ENCODE measurements at regions not wholly inside any gene's neighbourhood (a gene's known extent, or its start where the extent isn't known, plus 50 kb on each side); places are given as distances from the start of the nearest gene placed in this dataset.

DNA sequence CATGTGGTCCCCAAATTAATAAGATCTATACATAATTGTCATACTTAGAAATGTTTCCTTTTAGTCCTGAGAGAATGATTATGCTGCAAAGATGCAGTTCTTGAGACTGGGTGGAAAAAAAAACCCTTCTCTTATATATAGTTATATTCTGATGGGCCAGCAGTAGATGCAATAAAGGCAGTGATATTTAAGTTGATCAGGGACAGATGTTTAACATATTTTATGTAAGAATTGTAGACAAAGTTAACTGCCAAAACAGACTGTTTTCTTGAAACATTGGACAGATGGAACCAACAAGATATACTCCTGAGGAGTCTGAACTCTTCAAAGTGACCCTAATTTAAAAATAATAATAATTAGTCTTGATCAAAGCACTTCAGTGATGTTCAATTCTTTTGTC lies 172.0 kb upstream of the LRIG1 start:
- in situ Hi-C loops (cut with MboI; ENCODE audit: low sequenced_read_pairs), result no loop called here

DNA sequence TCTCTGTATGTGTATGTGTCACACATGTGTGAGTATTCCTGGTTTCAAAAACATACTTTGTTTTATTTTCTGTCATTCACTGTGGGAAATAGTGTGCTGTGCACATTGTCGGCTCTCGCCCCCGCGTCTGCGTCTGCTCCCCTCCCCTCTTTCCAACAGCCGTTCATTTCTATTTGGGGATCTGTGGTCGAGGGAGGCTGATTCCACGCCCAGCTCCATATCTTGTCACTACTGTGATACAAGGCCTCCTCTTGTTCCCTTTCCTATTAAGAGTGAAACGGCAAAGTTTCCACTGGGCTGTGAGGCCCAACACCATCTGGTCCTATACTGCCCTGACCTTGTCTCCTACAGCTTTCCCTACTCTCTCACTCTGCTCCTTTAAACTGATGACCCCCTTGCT lies 172.5 kb upstream of the LRIG1 start:
- in situ Hi-C loops (cut with MboI; ENCODE audit: low sequenced_read_pairs), result no loop called here

- in situ Hi-C loops (cut with MboI; ENCODE audit: low sequenced_read_pairs), result no loop called here
Measured at GRCh38 chr3:66675366-66675765, 174.5 kb upstream of the LRIG1 start.

- in situ Hi-C loops (cut with MboI; ENCODE audit: low sequenced_read_pairs), result no loop called here
Measured at GRCh38 chr3:66692042-66692765, 191.4 kb upstream of the LRIG1 start.

GRCh38 chr3:66692766-66693150 lies 191.9 kb upstream of the LRIG1 start:
- in situ Hi-C loops (cut with MboI; ENCODE audit: low sequenced_read_pairs), result no loop called here

- in situ Hi-C loops (cut with MboI; ENCODE audit: low sequenced_read_pairs), result no loop called here
Measured at GRCh38 chr3:66693461-66694031, 192.7 kb upstream of the LRIG1 start.

DNA sequence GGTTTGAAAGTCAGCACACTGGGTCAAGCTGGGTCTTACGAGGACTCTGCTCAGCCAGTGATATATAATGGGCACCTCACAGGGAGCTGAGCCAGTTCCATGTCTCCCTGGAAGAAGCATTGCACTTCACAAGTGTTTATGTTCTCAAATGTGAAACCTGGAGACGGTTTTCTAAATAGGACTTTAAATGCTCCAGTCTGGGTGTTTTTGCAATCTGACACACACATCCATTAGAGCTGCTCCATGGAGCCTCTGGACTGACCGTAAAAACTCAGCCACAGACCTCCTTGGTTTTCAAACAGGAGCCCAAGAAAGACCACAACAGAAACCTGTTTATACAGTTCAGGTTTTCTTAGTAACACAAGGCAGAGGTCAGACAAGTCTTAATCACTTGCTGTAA lies 201.3 kb upstream of the LRIG1 start:
- in situ Hi-C loops (cut with MboI; ENCODE audit: low sequenced_read_pairs), result no loop called here

- in situ Hi-C loops (cut with MboI; ENCODE audit: low sequenced_read_pairs), result no loop called here
Measured at GRCh38 chr3:66703501-66703900, 202.7 kb upstream of the LRIG1 start.

- in situ Hi-C loops (cut with MboI; ENCODE audit: low sequenced_read_pairs), result no loop called here
Measured at GRCh38 chr3:66705076-66705475, 204.3 kb upstream of the LRIG1 start.

- in situ Hi-C loops (cut with MboI; ENCODE audit: low sequenced_read_pairs), result no loop called here
Measured at GRCh38 chr3:66706890-66707289, 206.1 kb upstream of the LRIG1 start.

- in situ Hi-C loops (cut with MboI; ENCODE audit: low sequenced_read_pairs), result no loop called here
Measured at GRCh38 chr3:66709532-66709931, 208.7 kb upstream of the LRIG1 start.

DNA sequence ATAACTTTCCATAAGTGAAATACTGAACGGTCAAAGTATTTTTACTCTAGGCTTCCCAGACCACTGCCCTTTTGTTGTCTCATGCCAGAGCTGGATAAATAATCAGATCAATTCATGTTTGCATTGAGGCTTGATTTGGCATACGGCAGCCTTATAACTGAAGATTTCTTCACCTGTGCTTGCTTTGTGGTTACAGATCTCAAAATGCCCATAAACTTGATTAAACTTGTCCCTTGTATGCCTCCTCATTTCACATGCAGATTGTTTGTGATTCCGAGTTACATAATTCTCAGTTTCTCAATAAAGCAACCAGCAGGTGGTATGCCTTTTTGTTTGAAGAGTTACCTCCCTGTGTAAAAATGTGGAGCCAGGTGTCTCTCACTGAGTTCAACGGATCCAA lies 211.4 kb upstream of the LRIG1 start:
- in situ Hi-C loops (cut with MboI; ENCODE audit: low sequenced_read_pairs), result no loop called here

DNA sequence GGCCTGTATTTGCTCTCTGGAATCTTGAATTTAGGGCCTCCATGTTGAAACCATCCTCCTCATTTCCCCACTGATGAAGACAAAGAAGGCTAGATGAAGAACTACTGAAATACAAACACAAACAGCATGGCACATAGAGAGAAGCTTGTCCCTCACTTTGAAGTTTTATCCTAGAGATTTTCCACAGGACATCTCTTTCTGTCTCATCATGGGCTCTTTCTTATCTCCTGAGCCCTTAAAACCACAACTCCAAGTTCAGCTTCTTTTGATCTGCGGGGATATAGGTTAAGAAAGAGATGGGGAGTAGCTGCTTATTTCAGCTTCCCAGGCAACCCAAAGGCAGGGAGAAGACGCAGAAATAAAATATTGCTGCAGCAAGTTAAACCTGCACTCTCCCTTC lies 213.1 kb upstream of the LRIG1 start:
- in situ Hi-C loops (cut with MboI; ENCODE audit: low sequenced_read_pairs), result no loop called here

DNA sequence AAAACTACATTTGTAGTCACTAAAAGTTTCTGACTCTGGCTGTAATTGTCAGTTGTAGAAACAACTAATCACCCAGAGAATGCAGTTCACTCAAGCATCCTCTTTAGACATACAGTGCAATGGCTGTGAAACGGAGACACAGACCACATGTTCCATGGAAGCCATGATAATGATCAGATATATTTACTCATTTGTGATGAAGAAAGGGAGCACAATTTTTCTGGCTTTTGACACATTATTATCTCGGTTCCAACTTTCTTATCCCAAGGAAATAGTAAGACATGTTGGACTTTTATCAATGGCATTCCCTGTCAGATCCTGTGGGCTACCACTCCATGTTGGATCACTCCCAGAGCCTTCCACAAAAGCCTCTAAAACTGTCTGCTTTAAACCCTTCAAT lies 215.0 kb upstream of the LRIG1 start:
- in situ Hi-C loops (cut with MboI; ENCODE audit: low sequenced_read_pairs), result no loop called here

GRCh38 chr3:66717806-66718205 lies 217.0 kb upstream of the LRIG1 start:
- in situ Hi-C loops (cut with MboI; ENCODE audit: low sequenced_read_pairs), result no loop called here

- in situ Hi-C loops (cut with MboI; ENCODE audit: low sequenced_read_pairs), result no loop called here
Measured at GRCh38 chr3:66719796-66720356, 219.1 kb upstream of the LRIG1 start.

DNA sequence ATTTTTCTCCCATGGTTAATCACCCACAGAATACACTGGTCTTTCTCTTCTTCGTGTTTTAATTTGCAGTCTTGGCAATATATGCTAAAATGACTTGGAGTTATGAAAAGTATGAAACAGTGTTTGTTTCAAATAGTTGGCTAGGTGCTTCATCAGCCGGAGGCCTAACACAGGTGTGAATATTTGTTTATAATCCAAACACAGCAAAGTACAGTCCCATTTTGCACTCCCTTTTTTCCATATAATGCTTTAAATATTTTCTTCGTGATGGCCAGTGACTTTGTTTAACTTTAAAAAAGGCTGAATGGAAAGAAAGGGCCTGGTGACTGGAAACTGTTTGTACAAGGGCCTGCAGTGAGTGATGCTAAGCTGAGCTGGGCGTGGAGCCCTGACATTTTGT lies 219.7 kb upstream of the LRIG1 start:
- in situ Hi-C loops (cut with MboI; ENCODE audit: low sequenced_read_pairs), result no loop called here

DNA sequence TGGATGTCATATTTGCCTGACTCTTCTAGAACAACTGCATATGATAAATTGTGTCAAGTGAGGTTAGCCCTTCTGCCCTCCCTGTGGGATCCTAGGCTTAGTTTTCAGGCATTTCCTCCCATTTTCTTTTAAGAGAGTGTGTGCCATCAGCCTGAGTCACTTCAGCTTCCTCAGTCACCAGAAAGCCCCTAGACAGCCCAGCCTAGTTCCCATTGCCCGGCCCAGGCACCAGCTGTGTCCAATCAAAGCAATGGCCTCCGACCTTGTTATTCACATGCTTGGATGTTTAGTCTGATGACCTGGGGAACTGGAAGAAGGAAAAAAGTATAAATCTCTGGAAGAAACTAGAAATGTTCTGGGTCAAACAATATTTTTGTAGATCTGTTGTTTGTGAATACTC lies 221.9 kb upstream of the LRIG1 start:
- in situ Hi-C loops (cut with MboI; ENCODE audit: low sequenced_read_pairs), result no loop called here

DNA sequence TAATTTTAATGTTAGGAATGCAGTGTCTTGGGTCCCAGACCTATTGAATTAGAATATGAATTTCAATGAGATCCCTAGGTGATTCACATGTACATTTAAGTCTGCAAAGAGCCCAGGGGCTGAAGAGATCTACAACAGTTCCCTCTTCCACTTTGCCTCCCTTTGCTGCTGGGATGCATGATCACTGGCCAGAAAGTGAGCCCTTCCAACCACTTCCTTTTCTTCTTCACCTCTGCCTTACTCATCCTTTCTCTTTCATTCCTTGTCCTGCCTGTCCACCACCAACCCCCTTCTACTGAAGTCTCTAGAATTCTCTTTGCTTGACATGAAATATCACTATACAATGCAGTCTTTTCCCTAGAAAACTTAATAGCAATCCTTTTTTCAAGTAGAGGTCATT lies 222.4 kb upstream of the LRIG1 start:
- in situ Hi-C loops (cut with MboI; ENCODE audit: low sequenced_read_pairs), result no loop called here

DNA sequence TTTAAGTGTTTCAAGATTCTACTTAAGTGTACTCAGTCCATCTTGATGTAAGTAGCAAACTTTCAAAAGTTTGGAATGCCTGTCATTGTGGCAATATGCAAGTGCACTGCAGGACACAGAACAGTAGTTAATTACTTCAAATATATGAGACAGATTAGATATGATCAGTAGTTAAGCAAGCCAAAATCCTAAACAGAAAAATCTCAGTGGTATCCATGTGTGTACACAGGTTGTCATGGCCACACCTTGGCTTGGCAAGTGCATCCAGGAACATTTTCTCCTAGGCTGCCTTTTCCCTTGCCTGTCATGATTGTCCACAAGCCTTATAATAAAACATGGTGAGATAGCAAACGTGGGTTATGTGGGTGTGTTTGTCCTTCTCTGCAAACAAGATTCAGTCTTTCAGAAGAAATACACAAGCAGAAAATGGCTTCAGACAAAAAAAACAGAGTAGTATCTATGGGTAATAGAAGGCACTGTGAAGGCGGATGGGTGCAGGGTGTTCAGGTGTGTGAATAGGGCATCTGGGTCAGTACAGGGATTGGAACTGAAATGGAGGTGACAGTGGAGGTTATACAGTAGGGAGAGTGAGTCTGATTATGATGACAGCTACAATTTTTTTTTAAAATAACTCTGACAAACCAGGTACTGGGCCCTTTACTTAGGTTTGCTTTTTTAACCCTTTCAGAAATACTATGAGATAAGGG lies 229.0 kb upstream of the LRIG1 start:
- in situ Hi-C loops (cut with MboI; ENCODE audit: low sequenced_read_pairs), result no loop called here

DNA sequence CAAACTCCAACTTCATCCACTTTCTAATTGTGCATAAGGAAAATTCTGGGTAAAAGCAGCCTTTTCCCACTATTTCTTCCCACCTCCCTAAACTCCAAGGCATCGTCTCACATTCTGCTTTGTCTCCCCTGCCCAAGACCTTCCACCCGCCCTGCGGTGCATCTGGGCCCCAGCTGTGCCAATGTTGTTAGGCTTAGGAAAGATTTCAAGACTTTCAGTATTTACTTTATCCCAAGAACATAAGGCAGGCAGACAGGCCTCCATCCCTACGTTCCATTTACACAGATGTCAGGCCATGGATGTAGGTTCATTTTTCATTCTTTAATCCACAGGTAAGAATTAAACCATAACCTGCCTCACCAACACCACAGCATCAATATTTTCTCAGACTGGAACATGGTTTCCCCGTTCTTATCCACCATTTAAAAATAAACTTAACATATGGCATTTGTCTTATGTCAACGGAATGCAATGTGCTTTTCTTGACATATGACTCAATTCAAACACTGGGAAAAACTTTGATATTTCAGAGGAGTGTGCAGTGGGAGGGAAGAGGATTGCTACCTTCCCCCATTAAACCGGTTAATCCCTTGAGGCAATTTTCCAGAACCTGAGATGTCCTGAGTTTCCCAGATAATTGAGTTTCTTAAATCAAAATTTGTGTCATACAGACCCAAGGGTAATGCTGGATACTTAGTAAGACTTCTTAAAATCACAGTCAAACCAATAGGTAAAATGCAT lies 238.0 kb upstream of the LRIG1 start:
- in situ Hi-C loops (cut with MboI; ENCODE audit: low sequenced_read_pairs), result no loop called here

All from HL-60/S4 treated with retinoic acid at 250 ng/mL for 4 days and 3 days (cell line).